ENCODE measurements at regions not wholly inside any gene's neighbourhood (a gene's known extent, or its start where the extent isn't known, plus 50 kb on each side); places are given as distances from the start of the nearest gene placed in this dataset.
"Not testable (repeated sequence)": the region's sequence is repeated elsewhere in the genome, so short reads cannot be mapped to it uniquely, and the experiment has no call there.

DNA sequence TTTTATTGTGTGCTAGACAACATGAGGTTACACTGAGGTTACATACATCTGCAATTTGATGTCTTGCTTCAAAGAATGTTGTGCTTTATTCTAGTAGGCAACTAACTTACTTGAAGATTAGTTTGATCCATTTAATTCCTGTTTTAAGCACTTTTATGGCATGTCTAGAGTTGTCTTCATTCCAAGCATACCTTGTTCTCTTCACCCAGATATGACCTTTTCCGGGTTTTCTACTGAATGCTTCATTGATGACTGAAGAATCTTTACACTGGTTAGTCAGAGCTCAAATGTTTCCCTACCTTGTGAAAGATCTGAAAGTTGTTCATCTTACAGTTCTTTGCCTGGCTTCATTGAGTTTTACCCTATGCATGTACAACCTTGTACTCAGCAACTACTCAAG lies 274.0 kb upstream of the KITLG start (continued):
- no peak for TF ChIP-seq RAD21 (IDR thresholded peaks at IDR 0.05; ENCODE audit: low read length)
- peak; percentile 46; the same call in 1 of the 2 replicates for TF ChIP-seq FOSL2 (IDR thresholded peaks at IDR 0.05; ENCODE audit: borderline replicate concordance, low read depth)
- TF ChIP-seq, protein P1, sequence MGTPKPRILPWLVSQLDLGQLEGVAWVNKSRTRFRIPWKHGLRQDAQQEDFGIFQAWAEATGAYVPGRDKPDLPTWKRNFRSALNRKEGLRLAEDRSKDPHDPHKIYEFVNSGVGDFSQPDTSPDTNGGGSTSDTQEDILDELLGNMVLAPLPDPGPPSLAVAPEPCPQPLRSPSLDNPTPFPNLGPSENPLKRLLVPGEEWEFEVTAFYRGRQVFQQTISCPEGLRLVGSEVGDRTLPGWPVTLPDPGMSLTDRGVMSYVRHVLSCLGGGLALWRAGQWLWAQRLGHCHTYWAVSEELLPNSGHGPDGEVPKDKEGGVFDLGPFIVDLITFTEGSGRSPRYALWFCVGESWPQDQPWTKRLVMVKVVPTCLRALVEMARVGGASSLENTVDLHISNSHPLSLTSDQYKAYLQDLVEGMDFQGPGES (IDR thresholded peaks at IDR 0.05; ENCODE audit: low read depth, low read length), result no peak
- TF ChIP-seq GABPA (IDR thresholded peaks at IDR 0.05; ENCODE audit: low read depth), result no peak
- TF ChIP-seq, protein P2, sequence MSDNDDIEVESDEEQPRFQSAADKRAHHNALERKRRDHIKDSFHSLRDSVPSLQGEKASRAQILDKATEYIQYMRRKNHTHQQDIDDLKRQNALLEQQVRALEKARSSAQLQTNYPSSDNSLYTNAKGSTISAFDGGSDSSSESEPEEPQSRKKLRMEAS (IDR thresholded peaks at IDR 0.05; ENCODE audit: low read depth), result no peak
- TF ChIP-seq, protein P3, sequence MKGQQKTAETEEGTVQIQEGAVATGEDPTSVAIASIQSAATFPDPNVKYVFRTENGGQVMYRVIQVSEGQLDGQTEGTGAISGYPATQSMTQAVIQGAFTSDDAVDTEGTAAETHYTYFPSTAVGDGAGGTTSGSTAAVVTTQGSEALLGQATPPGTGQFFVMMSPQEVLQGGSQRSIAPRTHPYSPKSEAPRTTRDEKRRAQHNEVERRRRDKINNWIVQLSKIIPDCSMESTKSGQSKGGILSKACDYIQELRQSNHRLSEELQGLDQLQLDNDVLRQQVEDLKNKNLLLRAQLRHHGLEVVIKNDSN (IDR thresholded peaks at IDR 0.05; ENCODE audit: borderline replicate concordance, low read depth), result no peak
- TF ChIP-seq EP300 (IDR thresholded peaks at IDR 0.05; ENCODE audit: borderline replicate concordance in 1 of 2, low read depth in 1 of 2, low read length in 1 of 2), result peak in 1 of 2 experiments; percentile 45; a peak in 1 of 4 replicates
- TF ChIP-seq JUND (IDR thresholded peaks at IDR 0.05), result peak; percentile 27; the same call in 1 of the 2 replicates
- TF ChIP-seq CHD2 (IDR thresholded peaks at IDR 0.05; ENCODE audit: low read length, partially characterized antibody), result no peak
- TF ChIP-seq SIN3A (IDR thresholded peaks at IDR 0.05; ENCODE audit: borderline replicate concordance, low read depth, low read length), result no peak
- no peak for TF ChIP-seq POLR2AphosphoS5 (IDR thresholded peaks at IDR 0.05; ENCODE audit: low read depth, low read length)
- peak; percentile 88 for TF ChIP-seq RXRA (IDR thresholded peaks at IDR 0.05; ENCODE audit: borderline replicate concordance, low read depth)
- peak; percentile 18; the same call in 1 of the 2 replicates for TF ChIP-seq TCF12 (IDR thresholded peaks at IDR 0.05)
- TF ChIP-seq SMC3 (IDR thresholded peaks at IDR 0.05; ENCODE audit: low read depth, low read length), result no peak
- no peak for TF ChIP-seq TEAD4 (IDR thresholded peaks at IDR 0.05; ENCODE audit: borderline replicate concordance, insufficient read depth)

DNA sequence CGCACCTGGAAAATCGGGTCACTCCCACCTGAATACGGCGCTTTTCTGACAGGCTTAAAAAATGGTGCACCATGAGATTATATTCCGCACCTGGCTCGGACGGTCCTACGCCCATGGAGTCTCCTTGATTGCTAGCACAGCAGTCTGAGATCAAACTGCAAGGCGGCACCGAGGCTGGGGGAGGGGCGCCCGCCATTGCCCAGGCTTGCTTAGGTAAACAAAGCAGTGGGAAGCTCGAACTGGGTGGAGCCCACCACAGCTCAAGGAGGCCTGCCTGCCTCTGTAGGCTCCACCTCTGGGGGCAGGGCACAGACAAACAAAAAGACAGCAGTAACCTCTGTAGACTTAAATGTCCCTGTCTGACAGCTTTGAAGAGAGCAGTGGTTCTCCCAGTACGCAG lies 267.0 kb upstream of the KITLG start:
- H3F3A ChIP-seq (replicated peaks; ENCODE audit: insufficient read depth); CTCF ChIA-PET; H3K9me2 ChIP-seq; H3K27me3 ChIP-seq (ENCODE audit: insufficient read depth); H3K79me2 ChIP-seq (ENCODE audit: insufficient read depth); H2AFZ ChIP-seq (ENCODE audit: low read depth); H3K4me1 ChIP-seq (ENCODE audit: control insufficient read depth in 1 of 2, insufficient read depth in 2 of 2, low read depth in 1 of 2, low read length in 1 of 2); POLR2A ChIA-PET; H3K36me3 ChIP-seq (replicated peaks in 1 of 2; ENCODE audit: control insufficient read depth in 1 of 2, insufficient read depth in 2 of 2, low read length in 1 of 2); H3K9me3 ChIP-seq; DNase-seq; H3K27ac ChIP-seq (ENCODE audit: low read depth in 2 of 2, low read length in 1 of 2); H4K20me1 ChIP-seq (ENCODE audit: insufficient read depth); H3K9ac ChIP-seq; H3K4me2 ChIP-seq; H3K4me3 ChIP-seq (ENCODE audit: low read depth in 2 of 2, low read length in 1 of 2): not testable (repeated sequence)
- 85% methylated on average over 13 of the region's 14 CpGs for WGBS (ENCODE audit: low lambda C conversion rate)

DNA sequence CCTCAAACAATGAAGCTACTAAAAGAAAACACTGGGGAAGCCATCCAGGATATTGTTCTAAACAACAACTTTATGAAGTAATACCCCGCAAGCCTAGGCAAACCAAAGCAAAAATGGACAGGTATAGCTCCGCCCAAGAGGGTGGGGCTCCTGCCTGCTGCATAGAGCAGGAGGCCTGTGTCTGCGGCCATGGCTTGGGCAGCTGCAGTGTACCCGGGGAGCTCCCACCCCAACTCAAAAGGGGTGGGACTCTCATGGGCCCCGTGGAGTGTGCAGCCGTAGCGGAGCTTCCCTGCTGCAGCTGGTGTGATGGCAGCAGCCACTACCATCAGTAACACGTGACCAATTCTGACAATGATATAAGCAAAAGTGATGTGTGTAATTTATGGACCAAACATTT lies 264.2 kb upstream of the KITLG start:
- no peaks in the 10 kb centered on the region for H3K36me3 ChIP-seq (replicated peaks in 1 of 2; ENCODE audit: control insufficient read depth in 1 of 2, insufficient read depth in 2 of 2, low read length in 1 of 2)
- no peak overlapping the region for H3K4me2 ChIP-seq
- no peak overlapping the region for H3K27ac ChIP-seq (ENCODE audit: low read depth in 2 of 2, low read length in 1 of 2)
- no peak overlapping the region for H3K4me3 ChIP-seq (ENCODE audit: low read depth in 2 of 2, low read length in 1 of 2)
- no peaks in the 10 kb centered on the region for H3K27me3 ChIP-seq (ENCODE audit: insufficient read depth)
- no peaks in the 10 kb centered on the region; the same call in 1 of the 2 replicates for H3K9me3 ChIP-seq
- no peak overlapping the region for H3K9ac ChIP-seq
- no peaks in the 10 kb centered on the region for H3K9me2 ChIP-seq
- no peaks in the 10 kb centered on the region for H3K4me1 ChIP-seq (ENCODE audit: control insufficient read depth in 1 of 2, insufficient read depth in 2 of 2, low read depth in 1 of 2, low read length in 1 of 2)
- CTCF ChIA-PET, result interaction anchor here (0.7 to 0.8 kb wide), 2 partner anchors 16 to 690 kb away, joined by 3 read pairs; no protein-coding TSS in a partner anchor
- H2AFZ ChIP-seq (ENCODE audit: low read depth), result no peak overlapping the region
- no peaks in the 10 kb centered on the region for H4K20me1 ChIP-seq (ENCODE audit: insufficient read depth)
- H3K79me2 ChIP-seq (ENCODE audit: insufficient read depth), result no peaks in the 10 kb centered on the region
- 88% methylated on average over 6 of the region's 8 CpGs for WGBS (ENCODE audit: low lambda C conversion rate)
- no peaks in the 10 kb centered on the region for H3F3A ChIP-seq (replicated peaks; ENCODE audit: insufficient read depth)
- no peak for DNase-seq
- TF ChIP-seq CHD2 (IDR thresholded peaks at IDR 0.05; ENCODE audit: low read length, partially characterized antibody) (no peak), TCF12 (IDR thresholded peaks at IDR 0.05) (no peak), EP300 (IDR thresholded peaks at IDR 0.05; ENCODE audit: borderline replicate concordance in 1 of 2, low read depth in 1 of 2, low read length in 1 of 2) (no peak), SIN3A (IDR thresholded peaks at IDR 0.05; ENCODE audit: borderline replicate concordance, low read depth, low read length) (no peak), ELF1 (IDR thresholded peaks at IDR 0.05) (no peak), POLR2AphosphoS5 (IDR thresholded peaks at IDR 0.05; ENCODE audit: low read depth, low read length) (no peak)
- POLR2A ChIA-PET, result no interaction called here
